T-cell (primary cell): ENCODE measurements at regions not wholly inside any gene's neighbourhood (a gene's known extent, or its start where the extent isn't known, plus 50 kb on each side); places are given as distances from the start of the nearest gene placed in this dataset.

Experiments used
- ATAC-seq, 4 experiments: fragments of 200-7000 bp in 3 of 4; fragments of 150-1000 bp in 1 of 4; cut with Tn5 transposase; replicated peaks in 1 of 4; 1 replicate in 3 of 4; 2 replicates in 1 of 4; pipeline ENCODE4 v1.10.0; 2021; ENCODE audit warnings: moderate library complexity in 3 of 4, mild to moderate bottlenecking in 2 of 4, moderate number of reproducible peaks in 1 of 4
- CTCF ChIA-PET, 2 donors: fragments of 300-600 bp; sonication (Branson Sonifier 250); formaldehyde crosslinking; loops; one replicate each; lab custom pipeline; 2022; ENCODE audit warnings: antibody characterized with exemption in 2 of 2; lab: Charles Lee
- POLR2A ChIA-PET, 2 donors: fragments of 300-600 bp; sonication (Branson Sonifier 250); formaldehyde crosslinking; loops; one replicate each; lab custom pipeline; 2022; ENCODE audit warnings: antibody characterized with exemption in 2 of 2; lab: Charles Lee
- DNase-seq, 35 experiments: peaks; one replicate each; pipeline versions ENCODE4 v3.0.0 to v3.0.0-alpha.2; 2013 to 2023
- H3K27ac ChIP-seq: one replicate; pipeline ENCODE4 v1.5.1; 2013; ENCODE audit warnings: low read length
- H3K27me3 ChIP-seq, 2 experiments: replicated peaks in 1 of 2; 1 replicate in 1 of 2; 2 replicates in 1 of 2; pipeline versions ENCODE4 v1.6.1 to v1.7.0; 2013; ENCODE audit warnings: low read length in 1 of 2, mixed read lengths in 1 of 2; ENCODE audit not compliant: control insufficient read depth in 2 of 2, insufficient read depth in 2 of 2; ENCODE audit errors: extremely low read depth in 1 of 2
- H3K36me3 ChIP-seq, 2 donors: 1 replicate in 1 of 2; 2 replicates in 1 of 2; pipeline versions ENCODE4 v1.6.1 to v1.7.0; 2013; ENCODE audit warnings: low read length in 1 of 2; ENCODE audit not compliant: control insufficient read depth in 2 of 2, insufficient read depth in 1 of 2; ENCODE audit errors: extremely low read depth in 1 of 2
- H3K4me1 ChIP-seq, 2 experiments: 1 replicate in 1 of 2; 2 replicates in 1 of 2; pipeline versions ENCODE4 v1.6.1 to v1.7.0; 2013; ENCODE audit warnings: low read length in 2 of 2, mixed read lengths in 1 of 2; ENCODE audit not compliant: insufficient read depth in 2 of 2, control insufficient read depth in 1 of 2; ENCODE audit errors: extremely low read depth in 1 of 2
- H3K4me3 ChIP-seq, 2 donors: 1 replicate in 1 of 2; 2 replicates in 1 of 2; pipeline versions ENCODE4 v1.5.1 to v1.7.0; 2013; ENCODE audit warnings: mild to moderate bottlenecking in 2 of 2, low read length in 1 of 2, moderate library complexity in 1 of 2; ENCODE audit not compliant: control insufficient read depth in 1 of 2; ENCODE audit errors: extremely low read depth in 1 of 2
- H3K9me3 ChIP-seq: 2 replicates; pipeline ENCODE4 v1.7.0; 2013
- H3K27ac Mint-ChIP-seq, 2 donors: one replicate each; pipeline ENCODE4 v1.8.0; 2020 to 2021; ENCODE audit warnings: mild to moderate bottlenecking in 2 of 2, mixed read lengths in 2 of 2
- H3K27me3 Mint-ChIP-seq, 2 donors: one replicate each; pipeline ENCODE4 v1.8.0; 2021 to 2022; ENCODE audit warnings: mixed read lengths in 2 of 2
- H3K36me3 Mint-ChIP-seq: one replicate; pipeline ENCODE4 v1.8.0; 2021; ENCODE audit warnings: mixed read lengths
- H3K4me1 Mint-ChIP-seq, 3 donors: one replicate each; pipeline ENCODE4 v1.8.0; 2020 to 2022; ENCODE audit warnings: mixed read lengths in 3 of 3, mild to moderate bottlenecking in 1 of 3
- H3K4me3 Mint-ChIP-seq, 3 donors: one replicate each; pipeline ENCODE4 v1.8.0; 2020 to 2022; ENCODE audit warnings: mild to moderate bottlenecking in 3 of 3, mixed read lengths in 3 of 3, moderate library complexity in 3 of 3
- H3K9me3 Mint-ChIP-seq, 3 donors: one replicate each; pipeline ENCODE4 v1.8.0; 2020 to 2022; ENCODE audit warnings: mixed read lengths in 3 of 3
- WGBS: methylation state at CpG from one replicate; pipeline ENCODE4 v1.1.5; 2013; ENCODE audit warnings: missing lambda C conversion rate; ENCODE audit not compliant: insufficient coverage; 5-methylcytosine and 5-hydroxymethylcytosine counted together

GRCh38 chr12:85568395-85569103 lies 267.7 kb downstream of the RASSF9 start:
- Mint-ChIP-seq H3K4me1 (no peaks in the 10 kb centered on the region), H3K4me3 (no peak overlapping the region), H3K27ac (no peak overlapping the region), H3K36me3 (no peaks in the 10 kb centered on the region), H3K9me3 (no peaks in the 10 kb centered on the region), H3K27me3 (no peaks in the 10 kb centered on the region)
- Histone ChIP-seq H3K4me1 (no peaks in the 10 kb centered on the region), H3K36me3 (no peaks in the 10 kb centered on the region), H3K27me3 (no peaks in the 10 kb centered on the region), H3K27ac (no peak overlapping the region), H3K4me3 (no peak overlapping the region), H3K9me3 (no peaks in the 10 kb centered on the region)
- POLR2A ChIA-PET, result no interaction called here
- 60% methylated on average over 4 of the region's 6 CpGs for WGBS
- ATAC-seq, result no peak
- CTCF ChIA-PET, result no interaction called here
- no peak for DNase-seq

GRCh38 chr12:85569261-85569660 lies 266.9 kb downstream of the RASSF9 start:
- ATAC-seq (no peak), DNase-seq (no peak)
- Mint-ChIP-seq H3K36me3 (no peaks in the 10 kb centered on the region), H3K4me1 (no peaks in the 10 kb centered on the region), H3K9me3 (no peaks in the 10 kb centered on the region), H3K27ac (no peak overlapping the region), H3K27me3 (no peaks in the 10 kb centered on the region), H3K4me3 (no peak overlapping the region)
- no peak overlapping the region for H3K4me3 ChIP-seq
- no peaks in the 10 kb centered on the region for H3K9me3 ChIP-seq
- no peaks in the 10 kb centered on the region for H3K27me3 ChIP-seq
- ChIA-PET CTCF (no interaction called here), POLR2A (no interaction called here)
- H3K36me3 ChIP-seq, result no peaks in the 10 kb centered on the region
- H3K4me1 ChIP-seq, result no peaks in the 10 kb centered on the region
- no CpG with 5 or more reads among the region's 3 CpGs for WGBS
- no peak overlapping the region for H3K27ac ChIP-seq

GRCh38 chr12:85572956-85573355 lies 263.3 kb downstream of the RASSF9 start:
- ChIA-PET CTCF (no interaction called here), POLR2A (no interaction called here)
- no peak overlapping the region for H3K4me3 ChIP-seq
- H3K9me3 ChIP-seq, result no peaks in the 10 kb centered on the region
- no CpG with 5 or more reads among the region's 1 CpG for WGBS
- no peaks in the 10 kb centered on the region for H3K36me3 ChIP-seq
- Mint-ChIP-seq H3K27me3 (no peaks in the 10 kb centered on the region), H3K9me3 (no peaks in the 10 kb centered on the region), H3K36me3 (no peaks in the 10 kb centered on the region), H3K4me1 (no peaks in the 10 kb centered on the region), H3K27ac (no peak overlapping the region), H3K4me3 (no peak overlapping the region)
- ATAC-seq (no peak), DNase-seq (no peak)
- no peaks in the 10 kb centered on the region for H3K27me3 ChIP-seq
- H3K4me1 ChIP-seq, result no peaks in the 10 kb centered on the region
- no peak overlapping the region for H3K27ac ChIP-seq

GRCh38 chr12:85573635-85574214 lies 262.5 kb downstream of the RASSF9 start:
- H3K36me3 Mint-ChIP-seq, result no peaks in the 10 kb centered on the region
- Histone ChIP-seq H3K36me3 (no peaks in the 10 kb centered on the region), H3K4me3 (no peak overlapping the region), H3K27me3 (no peaks in the 10 kb centered on the region), H3K4me1 (no peaks in the 10 kb centered on the region), H3K27ac (no peak overlapping the region), H3K9me3 (no peaks in the 10 kb centered on the region)
- no peaks in the 10 kb centered on the region for H3K9me3 Mint-ChIP-seq
- ChIA-PET CTCF (no interaction called here), POLR2A (interaction anchor here in 1 of 2 donors (0.5 kb wide), 1 partner anchor 17 kb away, joined by 3 read pairs; no protein-coding TSS in a partner anchor)
- WGBS, result 60% methylated on average over 1 of the region's 3 CpGs
- DNase-seq, result no peak
- ATAC-seq, result no peak
- H3K4me1 Mint-ChIP-seq, result no peaks in the 10 kb centered on the region
- H3K4me3 Mint-ChIP-seq, result no peak overlapping the region
- H3K27ac Mint-ChIP-seq, result no peak overlapping the region
- no peaks in the 10 kb centered on the region for H3K27me3 Mint-ChIP-seq

GRCh38 chr12:85574291-85574690 lies 261.9 kb downstream of the RASSF9 start:
- CTCF ChIA-PET, result no interaction called here
- DNase-seq, result no peak
- WGBS, result no CpG with 5 or more reads among the region's 3 CpGs

GRCh38 chr12:85575120-85576096 lies 260.8 kb downstream of the RASSF9 start:
- WGBS, result 52% methylated on average over 2 of the region's 7 CpGs
- Histone ChIP-seq H3K4me1 (no peaks in the 10 kb centered on the region), H3K36me3 (no peaks in the 10 kb centered on the region), H3K9me3 (no peaks in the 10 kb centered on the region), H3K27ac (no peak overlapping the region), H3K27me3 (no peaks in the 10 kb centered on the region), H3K4me3 (no peak overlapping the region)
- POLR2A ChIA-PET, result no interaction called here
- H3K36me3 Mint-ChIP-seq, result no peaks in the 10 kb centered on the region
- no peaks in the 10 kb centered on the region for H3K27me3 Mint-ChIP-seq
- CTCF ChIA-PET, result no interaction called here
- DNase-seq (peak in 1 of 35 experiments; percentile 11), ATAC-seq (no peak)
- no peaks in the 10 kb centered on the region for H3K4me1 Mint-ChIP-seq
- H3K27ac Mint-ChIP-seq, result no peak overlapping the region
- H3K9me3 Mint-ChIP-seq, result no peaks in the 10 kb centered on the region
- no peak overlapping the region for H3K4me3 Mint-ChIP-seq

More at GRCh38 chr12:85574291-85574690, 261.9 kb downstream of the RASSF9 start:
- H3K4me1 ChIP-seq, result no peaks in the 10 kb centered on the region
- POLR2A ChIA-PET, result interaction anchor here in 1 of 2 donors (0.5 kb wide), 1 partner anchor 17 kb away, joined by 3 read pairs; no protein-coding TSS in a partner anchor
- no peaks in the 10 kb centered on the region for H3K27me3 ChIP-seq
- no peak overlapping the region for H3K27ac ChIP-seq
- ATAC-seq, result no peak
- Mint-ChIP-seq H3K4me3 (no peak overlapping the region), H3K27me3 (no peaks in the 10 kb centered on the region), H3K9me3 (no peaks in the 10 kb centered on the region), H3K4me1 (no peaks in the 10 kb centered on the region), H3K27ac (no peak overlapping the region), H3K36me3 (no peaks in the 10 kb centered on the region)
- H3K4me3 ChIP-seq, result no peak overlapping the region
- no peaks in the 10 kb centered on the region for H3K9me3 ChIP-seq
- no peaks in the 10 kb centered on the region for H3K36me3 ChIP-seq
